Pulmonary artery endothelial cell (primary cell): ENCODE measurements at regions not wholly inside any gene's neighbourhood (a gene's known extent, or its start where the extent isn't known, plus 50 kb on each side); places are given as distances from the start of the nearest gene placed in this dataset.

ENCODE experiments used
- DNase-seq: peaks from one replicate; pipeline ENCODE4 v3.0.0-alpha.2; 2011; ENCODE audit warnings: low read depth, low spot score

DNA sequence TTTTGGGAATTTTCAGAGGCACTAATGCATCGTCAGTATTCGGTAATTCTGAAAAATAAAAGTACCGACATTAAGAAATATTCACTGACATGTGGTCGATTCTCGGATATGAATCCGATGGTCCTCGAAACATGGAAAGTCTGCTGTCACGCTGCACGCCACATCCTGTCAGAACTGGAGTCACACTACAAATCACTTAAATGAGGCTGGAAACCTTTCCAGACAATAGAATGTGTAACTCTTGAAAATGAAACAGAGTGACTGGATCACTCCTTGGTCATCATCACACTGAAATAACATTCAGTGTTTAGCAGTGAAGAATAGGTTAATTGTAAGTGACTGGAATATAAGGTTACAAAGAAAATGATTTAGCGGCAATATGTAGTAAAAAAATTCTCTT is 620.1 kb upstream of the ADAMTS5 start:
- DNase-seq = no peak

DNA sequence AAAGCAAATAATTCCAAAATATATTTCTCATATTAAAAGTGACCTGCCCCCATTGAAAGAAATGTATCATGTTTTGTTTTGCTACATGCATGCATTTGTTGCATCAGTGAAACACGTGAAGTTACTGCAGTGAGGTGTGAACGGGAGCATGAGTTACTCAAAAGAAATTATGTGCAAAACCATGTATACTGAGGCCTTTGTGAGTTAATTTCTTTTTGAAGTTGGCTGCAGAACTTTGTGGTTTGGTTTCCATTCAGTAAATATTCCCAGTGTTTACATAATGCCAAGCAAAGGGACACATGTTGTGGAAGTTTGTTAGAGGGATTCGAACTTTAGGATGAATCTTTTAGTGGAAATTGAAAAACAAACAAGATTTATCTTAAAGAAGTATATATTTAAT is 619.4 kb upstream of the ADAMTS5 start:
- DNase-seq = no peak

DNA sequence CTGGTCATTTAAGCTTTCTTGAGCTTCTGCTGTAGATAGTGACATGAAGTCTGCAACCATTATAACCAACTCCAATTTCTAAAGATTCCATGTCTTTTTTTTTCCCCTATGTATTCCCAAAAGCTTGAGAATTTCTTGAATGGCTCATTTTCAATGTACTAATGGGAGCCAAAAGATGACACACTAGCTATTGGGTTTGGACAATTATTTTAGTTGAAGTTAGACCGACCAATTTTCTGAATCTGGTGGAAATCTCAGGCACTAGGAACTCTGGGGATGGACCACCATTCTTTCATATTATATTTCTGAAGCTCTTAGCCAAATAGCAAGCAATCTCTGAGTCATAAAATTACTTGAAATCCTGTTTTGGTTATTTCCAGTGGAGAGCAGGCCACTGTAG is 617.4 kb upstream of the ADAMTS5 start:
- no peak for DNase-seq

GRCh38 chr21:27582948-27583430 is 616.1 kb upstream of the ADAMTS5 start:
- DNase-seq = no peak

- no peak for DNase-seq
These were observed 615.5 kb upstream of the ADAMTS5 start for GRCh38 chr21:27582246-27582947.

DNA sequence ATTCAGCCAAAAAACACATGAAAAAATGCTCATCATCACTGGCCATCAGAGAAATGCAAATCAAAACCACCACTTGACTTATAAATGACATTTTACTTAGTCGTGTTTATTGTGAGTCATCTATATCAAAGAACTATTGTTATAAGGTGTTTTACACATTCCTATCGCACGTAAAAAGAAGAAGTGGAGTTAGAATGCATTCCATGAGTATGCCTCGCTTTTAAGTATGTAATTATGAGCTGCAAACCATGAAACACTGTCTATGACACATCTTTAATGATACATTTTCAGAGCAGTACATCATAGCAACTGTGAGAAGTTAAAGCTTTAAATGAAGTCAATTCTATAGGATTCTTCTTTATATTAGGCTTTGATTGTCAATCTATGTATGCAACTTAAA is 614.3 kb upstream of the ADAMTS5 start:
- no peak for DNase-seq

GRCh38 chr21:27580276-27580675 is 613.4 kb upstream of the ADAMTS5 start:
- DNase-seq = no peak

DNA sequence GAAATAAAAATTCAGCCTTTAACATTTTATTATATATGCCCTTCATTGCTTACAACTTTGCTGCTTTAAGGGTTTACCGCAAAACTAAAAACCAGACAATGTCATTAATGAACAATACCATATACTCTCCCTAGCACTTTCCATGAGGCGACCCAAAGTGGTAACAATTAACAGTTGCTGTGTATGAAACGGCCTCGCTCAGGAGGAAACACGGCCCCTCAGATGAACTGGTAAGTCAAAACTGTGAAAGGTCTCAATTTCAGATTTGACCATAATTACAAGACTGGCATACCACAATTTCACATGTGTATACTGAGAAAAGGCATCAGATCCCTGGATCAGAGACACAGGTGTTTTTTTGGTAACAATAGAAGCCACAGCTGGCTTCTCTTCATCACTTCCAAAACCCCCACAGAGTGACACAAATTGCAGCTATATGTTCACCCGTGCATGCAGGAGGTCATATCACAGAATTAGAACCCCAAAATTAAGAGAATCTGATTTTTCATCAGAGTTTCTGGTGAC is 611.9 kb upstream of the ADAMTS5 start:
- no peak for DNase-seq

DNA sequence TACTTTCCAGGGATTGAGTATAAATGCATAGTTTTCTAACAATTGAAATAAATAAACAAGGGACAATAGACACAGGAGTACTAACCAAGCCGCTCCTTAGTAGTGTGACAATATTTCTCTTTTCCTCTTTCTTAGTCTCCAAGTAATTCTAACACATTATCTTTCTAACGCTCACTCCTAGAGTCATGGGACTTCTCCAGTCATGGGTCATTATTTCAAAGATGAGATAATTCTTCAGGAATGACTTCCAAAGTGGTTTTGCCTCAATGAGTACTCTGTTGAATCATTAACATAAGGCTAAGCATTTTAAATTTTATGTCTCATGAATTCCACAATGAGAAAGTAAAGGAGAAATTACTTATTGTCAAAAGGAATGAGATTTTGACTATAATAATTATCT is 605.8 kb upstream of the ADAMTS5 start:
- no peak for DNase-seq

- DNase-seq = no peak
These were observed 604.8 kb upstream of the ADAMTS5 start for GRCh38 chr21:27571706-27572105.

DNA sequence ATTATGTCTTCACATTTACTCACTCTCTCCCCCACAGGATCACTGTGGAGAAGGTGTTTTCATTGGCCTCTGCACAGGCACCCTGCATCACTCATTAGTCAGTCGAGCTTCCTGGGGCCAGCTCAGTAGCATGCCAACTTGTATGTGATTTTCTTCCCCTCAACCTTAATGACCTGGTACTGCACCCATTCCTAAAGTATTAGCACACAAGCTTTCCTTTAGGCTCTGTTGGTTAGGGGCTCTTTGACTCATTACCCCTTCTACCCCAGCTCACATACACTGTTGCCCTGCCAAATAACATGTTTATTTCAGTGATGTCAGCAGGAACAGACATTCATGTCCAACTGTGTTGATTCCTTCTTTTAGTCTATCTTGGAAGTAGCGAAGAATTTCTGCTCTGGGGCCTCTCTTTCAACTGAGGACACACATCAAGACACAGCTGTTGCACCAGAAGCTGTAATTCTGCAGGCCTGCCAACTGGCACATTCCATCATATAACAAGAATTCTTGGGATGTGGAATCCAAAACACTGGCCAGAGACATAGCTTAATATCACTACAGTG is 603.5 kb upstream of the ADAMTS5 start:
- no peak for DNase-seq

- no peak for DNase-seq
These were observed 602.9 kb upstream of the ADAMTS5 start for GRCh38 chr21:27569831-27570230.

GRCh38 chr21:27569091-27569490 is 602.2 kb upstream of the ADAMTS5 start:
- no peak for DNase-seq

GRCh38 chr21:27567381-27567780 is 600.5 kb upstream of the ADAMTS5 start:
- DNase-seq = no peak

- DNase-seq = no peak
These were observed 599.6 kb upstream of the ADAMTS5 start for GRCh38 chr21:27566521-27566920.

GRCh38 chr21:27565364-27565763 is 598.5 kb upstream of the ADAMTS5 start:
- DNase-seq = no peak

GRCh38 chr21:27564684-27565301 is 597.9 kb upstream of the ADAMTS5 start:
- no peak for DNase-seq

- DNase-seq = no peak
These were observed 595.4 kb upstream of the ADAMTS5 start for GRCh38 chr21:27562303-27562702.

DNA sequence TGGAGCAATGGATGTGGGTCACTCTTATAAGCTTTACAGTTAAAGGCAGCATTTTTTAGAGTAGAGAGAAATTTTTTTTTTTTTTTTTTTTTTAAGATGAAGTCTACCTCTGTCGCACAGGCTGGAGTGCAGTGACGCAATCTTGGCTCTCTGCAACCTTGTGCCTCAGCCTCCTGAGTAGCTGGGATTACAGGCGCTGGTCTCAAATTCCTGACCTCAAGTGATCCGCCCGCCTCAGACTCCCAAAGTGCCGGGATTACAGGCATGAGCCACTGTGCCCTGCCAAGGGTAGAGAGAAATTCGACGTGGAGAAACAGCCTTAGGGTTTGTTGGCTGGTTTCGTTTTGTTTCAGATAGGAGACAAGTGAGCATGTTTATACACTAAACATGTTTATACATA is 594.2 kb upstream of the ADAMTS5 start:
- DNase-seq = no peak

GRCh38 chr21:27557356-27557755 is 590.5 kb upstream of the ADAMTS5 start:
- no peak for DNase-seq

DNA sequence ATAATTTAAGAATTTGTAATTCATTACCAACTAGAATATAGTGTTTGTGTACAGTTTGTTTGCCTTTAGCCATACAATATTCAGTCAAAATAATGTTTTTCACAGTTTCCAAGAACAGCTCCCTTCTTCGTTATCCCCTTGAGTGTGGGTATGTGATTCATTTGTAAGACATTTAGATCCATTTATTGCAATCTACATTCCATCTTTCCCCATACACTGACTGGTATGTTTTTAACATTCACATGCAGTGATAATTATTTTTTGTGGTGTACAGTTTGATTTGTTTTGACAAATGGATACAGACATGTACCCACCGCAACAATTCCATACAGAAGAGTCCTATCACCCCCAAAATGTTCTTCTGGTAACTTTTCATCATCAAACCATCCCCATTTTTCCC is 589.1 kb upstream of the ADAMTS5 start:
- no peak for DNase-seq

GRCh38 chr21:27550287-27550686 is 583.4 kb upstream of the ADAMTS5 start:
- no peak for DNase-seq

- DNase-seq = no peak
These were observed 581.6 kb upstream of the ADAMTS5 start for GRCh38 chr21:27548486-27548885.
